DMS153 treated with DMSO at 0.1 percent for 48 hours (cell line): ENCODE measurements at regions not wholly inside any gene's neighbourhood (a gene's known extent, or its start where the extent isn't known, plus 50 kb on each side); places are given as distances from the start of the nearest gene placed in this dataset.
"Not testable (repeated sequence)": the region's sequence is repeated elsewhere in the genome, so short reads cannot be mapped to it uniquely, and the experiment has no call there.

Experiments used
- DNase-seq: peaks from one replicate; lab custom pipeline; 2025; ENCODE audit not compliant: unreplicated experiment; lab: John Stamatoyannopoulos, UW

DNA sequence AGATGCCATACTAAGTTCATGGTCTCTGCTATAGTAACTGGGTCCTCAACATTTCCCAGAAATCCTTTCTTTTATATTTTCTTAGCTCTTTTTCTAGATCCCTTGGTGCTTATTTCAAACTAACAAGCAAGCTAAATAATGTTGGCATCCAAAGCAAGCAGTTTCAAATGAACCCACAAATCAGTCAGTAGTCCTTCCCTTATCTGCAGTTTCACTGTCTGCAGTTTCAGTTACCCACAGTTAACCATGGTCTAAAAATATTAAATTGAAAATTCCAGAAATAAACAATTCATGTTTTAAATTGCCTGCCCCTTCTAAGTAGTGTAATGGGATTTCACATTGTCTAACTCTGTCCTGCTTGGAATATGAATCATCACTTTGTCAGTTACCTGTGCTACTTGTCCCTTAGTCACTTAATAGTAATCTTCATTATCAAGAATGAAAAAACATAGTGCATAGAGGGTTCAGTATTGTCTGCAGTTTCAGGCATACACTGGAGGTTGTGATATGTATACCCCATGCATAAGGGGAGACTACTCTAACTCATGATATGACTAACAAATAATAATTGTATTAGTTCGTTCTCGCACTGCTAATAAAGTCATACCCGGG, 633.7 kb downstream of the MECOM start:
- no peak for DNase-seq

DNA sequence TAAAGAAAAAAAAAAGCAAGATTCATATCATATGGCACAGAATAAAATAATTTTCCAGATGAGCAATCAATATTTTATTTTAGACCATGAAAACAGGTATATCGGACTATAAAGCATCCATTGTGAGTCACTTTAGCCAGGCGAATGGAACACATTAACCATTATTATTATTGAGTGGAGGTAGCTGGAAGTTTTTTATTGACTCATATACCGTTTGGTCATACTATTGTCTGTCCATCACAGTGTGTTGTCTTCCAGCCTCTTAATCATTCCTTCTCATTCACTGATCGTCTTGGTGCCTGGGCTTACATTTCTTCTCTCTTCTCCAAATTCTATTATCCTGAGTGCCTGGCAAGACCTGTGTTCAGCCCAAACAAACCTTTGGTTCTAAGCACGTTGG, 634.8 kb downstream of the MECOM start:
- no peak for DNase-seq

DNA sequence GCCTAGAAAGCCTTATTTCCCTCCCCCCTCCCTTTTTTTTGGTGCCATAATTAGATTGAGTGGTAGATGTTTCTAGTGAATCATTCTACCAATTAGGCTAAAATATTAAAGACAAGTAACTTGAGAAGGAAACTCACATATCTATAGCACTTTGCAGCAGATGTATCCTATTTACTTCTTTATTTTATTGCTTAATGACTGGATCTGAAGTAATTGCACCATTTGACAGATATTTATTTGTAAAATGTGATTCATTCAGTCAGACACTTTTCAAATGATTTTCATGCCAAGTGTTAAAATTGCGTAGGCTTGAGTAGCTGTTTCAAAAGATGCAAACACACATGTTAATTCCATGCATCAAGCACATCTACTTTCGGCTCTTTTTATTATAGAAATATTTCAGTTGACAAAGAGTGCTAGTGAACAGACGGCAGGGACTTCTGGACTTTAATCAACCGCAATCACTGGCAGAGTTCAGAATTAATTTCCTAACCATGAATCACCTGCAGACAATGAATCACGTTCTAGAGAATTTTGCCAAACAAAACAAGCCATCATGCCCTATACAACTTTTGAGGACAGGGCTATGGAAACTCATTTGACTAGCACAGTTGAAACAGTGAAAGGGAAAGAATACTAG, 636.8 kb downstream of the MECOM start:
- no peak for DNase-seq

DNA sequence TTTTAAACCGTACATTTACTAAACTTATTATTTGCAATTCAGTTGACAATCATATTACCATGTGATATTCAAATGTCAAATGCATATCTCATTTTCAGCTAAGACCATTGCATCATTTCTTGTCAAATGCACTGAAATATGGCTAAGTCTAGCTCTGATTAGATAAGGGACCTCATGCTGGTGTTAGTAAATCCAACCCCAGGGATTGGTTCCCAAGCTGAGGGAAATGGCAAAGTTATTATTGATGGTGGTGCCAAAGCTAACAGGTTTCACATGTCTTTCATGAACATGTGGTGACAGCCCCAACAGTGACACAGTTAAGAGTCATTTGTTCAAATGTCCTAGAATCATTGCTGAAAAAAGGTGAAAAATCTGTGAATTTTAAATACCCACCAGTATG, 641.1 kb downstream of the MECOM start:
- DNase-seq = no peak

DNA sequence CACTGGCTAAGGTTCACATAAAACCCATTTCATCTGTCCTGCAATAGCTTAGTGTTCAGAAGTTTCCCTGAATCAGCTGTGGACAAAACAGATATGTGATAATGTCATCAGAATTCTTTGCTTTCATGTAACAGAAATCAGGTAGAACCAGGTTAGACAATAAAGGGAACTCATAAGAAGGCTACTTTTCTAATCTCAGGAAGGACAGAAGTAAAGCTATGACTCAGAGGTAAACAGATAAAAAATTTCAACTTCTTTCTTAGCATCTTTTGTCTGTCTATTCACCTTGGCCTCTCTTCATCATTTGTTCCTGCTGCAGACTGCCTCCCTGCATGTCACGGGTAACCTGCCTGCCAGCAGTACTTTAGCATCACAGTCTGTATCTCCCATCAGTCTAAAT, 643.1 kb downstream of the MECOM start:
- no peak for DNase-seq

DNA sequence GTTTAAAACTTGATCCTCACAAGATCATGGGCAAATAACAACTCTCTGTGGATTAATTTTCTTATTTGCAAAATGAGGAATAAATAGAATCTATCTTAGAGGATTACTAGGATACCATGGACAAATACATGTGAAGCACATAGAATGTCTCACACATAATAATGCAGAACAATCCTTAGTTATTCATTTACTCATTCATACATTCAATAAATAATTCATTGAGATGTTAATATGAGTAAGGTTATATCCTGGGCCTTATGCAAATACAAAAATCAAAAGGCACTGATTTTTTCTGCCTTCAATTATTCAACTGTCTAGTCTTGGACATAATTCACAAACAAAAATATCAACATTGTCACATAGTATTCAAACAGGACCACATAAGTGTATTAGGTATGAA, 654.1 kb downstream of the MECOM start:
- DNase-seq = no peak

DNA sequence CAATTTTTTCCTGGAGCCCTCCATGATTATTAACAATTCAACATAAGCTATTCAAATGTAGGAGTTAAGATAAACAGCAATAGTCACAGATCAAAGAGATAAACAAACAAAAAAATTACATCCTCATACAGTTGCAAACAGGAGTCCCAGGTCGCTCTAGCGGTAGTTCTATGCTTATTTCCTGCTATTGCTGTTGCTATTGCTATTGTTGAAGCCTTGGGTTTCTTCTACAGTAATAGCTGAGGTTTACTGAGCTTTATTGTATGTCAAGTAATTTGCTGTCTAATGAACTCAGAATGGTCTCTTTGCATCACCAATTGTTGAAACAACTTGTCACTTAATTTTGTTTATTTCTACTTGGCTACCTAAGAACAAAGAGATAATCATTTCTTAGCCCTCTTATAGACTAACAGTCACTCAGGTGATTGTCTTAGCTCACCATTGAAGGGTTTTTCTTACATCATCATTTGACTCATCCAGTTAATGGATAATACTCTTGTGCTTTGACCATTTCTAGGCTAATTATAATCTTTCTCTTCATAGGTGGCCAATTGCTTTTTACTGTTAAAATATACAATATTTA, 654.6 kb downstream of the MECOM start:
- no peak for DNase-seq

DNA sequence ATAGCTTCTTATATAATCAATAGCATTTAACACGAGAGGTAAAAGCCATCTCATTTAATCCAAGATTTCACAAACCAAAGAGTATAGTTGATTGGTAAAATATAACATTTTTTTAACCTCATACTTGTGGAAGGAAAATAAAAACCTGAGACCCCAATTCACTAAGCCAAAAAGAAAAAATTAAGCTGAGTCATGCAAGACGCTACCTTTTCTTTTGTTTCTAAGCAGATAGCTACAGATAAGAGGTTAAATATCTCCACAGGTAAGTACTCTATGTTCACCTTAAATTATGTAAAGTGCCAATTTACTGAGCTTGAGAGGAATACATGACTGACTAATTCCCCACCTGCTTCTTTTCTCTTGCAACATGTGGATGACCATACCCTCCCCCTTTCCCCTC, 656.4 kb downstream of the MECOM start:
- DNase-seq = no peak

DNA sequence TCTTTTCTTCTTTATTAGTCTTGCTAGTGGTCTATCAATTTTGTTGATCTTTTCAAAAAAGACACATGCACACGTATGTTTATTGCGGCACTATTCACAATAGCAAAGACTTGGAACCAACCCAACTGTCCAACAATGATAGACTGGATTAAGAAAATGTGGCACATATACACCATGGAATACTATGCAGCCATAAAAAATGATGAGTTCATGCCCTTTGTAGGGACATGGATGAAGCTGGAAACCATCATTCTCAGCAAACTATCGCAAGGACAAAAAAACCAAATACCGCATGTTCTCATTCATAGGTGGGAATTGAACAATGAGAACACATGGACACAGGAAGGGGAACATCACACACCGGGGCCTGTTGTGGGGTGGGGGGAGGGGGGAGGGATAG, 657.1 kb downstream of the MECOM start:
- DNase-seq = not testable (repeated sequence)

DNA sequence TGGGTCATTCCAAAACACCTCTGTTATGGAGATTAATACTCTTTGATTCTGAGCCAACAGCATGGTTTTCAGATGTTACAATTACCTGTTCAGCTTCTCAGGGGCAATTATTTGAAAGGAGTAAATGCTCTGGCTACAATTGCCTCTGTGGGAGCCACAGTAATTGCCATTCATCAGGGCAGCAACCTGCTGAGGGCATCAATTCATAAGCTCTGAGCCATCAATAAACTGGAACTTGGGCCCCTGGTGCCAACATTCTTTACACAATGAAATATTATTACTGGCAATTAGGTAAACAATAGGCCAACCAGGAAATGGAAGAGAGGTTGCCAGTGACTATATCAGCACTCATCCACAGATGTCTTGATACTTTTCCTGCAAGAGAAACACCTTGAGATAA, 660.8 kb downstream of the MECOM start:
- peak; percentile 78 for DNase-seq

DNA sequence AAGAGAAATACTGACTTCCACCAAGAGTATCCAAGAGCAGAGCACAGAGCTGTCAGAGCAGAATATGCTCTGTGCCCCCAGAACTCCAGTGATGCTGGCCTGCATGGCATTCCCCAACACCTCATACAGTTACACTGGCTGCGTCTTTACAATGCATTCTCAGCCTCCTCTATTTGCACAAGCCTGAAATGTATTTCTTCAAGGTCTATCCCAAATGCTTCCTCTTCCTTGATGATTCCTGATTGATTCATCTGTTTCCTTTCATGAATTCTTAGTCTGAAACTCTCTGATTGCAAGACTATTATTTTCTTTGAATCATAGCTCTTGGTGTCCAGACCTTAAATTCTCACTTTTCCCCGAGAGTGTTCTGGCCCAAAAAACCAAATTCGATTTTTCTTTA, 664.7 kb downstream of the MECOM start:
- DNase-seq = no peak

DNA sequence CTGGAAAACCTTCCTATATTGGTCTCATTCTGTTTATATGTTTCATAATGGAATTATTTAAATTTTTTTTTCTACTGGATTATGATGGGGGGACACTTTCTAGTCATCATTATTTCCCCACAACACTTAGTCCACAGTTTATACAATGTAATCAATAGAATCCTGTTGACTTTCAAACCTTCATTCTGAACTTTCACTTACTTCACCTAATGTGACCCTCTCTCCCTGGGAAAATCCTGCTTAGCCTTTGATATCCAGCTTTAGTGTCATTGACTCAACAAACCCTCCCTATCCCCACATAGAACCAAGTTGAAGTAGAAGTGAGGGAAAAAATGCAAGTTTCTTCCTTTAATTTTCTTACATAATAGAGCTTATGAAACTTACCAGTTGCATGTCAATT, 666.0 kb downstream of the MECOM start:
- DNase-seq = no peak

DNA sequence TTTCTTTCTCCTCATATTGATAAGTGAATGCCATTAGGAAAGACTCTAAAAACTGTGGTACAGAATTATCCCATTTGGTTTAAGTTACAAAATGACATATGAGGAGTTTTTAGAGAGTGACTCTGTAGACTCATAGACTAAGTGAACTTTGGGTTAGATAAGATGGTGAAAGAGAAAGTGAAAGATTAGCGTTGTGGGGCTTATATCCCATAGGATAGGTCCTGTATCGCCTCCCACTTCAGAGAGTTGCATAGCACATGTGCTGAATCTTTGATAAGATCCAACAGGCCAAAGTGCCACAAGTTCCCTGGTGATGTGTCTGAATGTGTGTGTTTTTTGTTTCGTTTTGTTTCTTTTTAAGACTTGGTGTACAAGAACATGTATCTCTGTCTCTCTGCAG, 666.9 kb downstream of the MECOM start:
- no peak for DNase-seq

DNA sequence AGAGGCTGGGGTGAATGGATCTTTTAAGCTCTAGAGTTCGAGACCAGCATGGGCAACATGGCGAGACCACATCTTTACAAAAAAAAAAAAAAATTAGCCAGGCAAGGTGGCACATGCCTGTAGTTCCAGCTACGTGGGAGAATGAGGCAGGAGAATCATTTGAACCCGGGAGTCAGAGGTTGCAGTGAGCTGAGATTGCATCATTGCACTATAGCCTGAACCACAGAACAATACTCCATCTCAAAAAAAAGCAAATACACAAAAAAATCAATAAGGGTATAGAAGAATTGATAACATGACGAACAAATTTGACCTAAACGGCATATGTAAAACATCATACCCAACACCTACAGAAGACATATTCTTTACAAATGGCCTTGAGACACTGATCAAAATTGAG, 668.4 kb downstream of the MECOM start:
- no peak for DNase-seq

DNA sequence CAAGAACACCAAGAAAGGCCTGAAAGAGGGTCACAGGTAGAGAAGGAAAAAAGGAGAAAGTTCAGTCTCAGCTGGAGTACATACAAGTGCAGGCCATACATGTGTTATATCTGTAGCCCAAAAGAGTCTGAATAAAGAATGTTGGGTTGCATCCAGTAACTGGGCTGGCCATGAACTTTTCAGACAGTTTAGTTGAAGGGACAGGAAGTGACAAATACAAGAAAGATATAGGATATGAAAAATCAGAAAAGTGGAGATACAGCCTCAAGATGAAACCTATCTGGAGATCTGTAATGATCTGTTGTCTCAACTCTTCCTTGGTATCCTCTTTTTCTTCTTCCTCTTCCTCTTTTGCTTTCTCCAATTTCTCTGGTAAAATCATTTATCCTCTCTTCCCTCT, 671.7 kb downstream of the MECOM start:
- DNase-seq = no peak

DNA sequence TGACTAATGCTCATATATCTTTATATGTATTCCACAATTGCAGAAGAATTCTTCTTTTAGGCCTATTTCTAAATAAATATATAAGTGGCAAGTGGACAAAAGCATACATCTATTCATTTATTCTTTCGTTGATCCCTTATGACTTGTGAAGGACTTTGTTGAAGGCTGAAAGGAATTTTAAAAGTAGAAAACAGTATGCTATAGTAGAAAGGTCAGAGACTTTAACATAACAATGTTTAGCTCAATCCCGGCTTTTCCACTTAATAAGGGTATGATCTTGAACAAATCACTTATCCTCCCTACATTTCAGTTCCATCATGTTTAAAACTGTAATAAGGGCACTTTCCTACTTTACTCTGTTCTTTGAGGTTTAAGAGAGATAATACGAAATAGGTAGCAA, 672.9 kb downstream of the MECOM start:
- DNase-seq = no peak

DNA sequence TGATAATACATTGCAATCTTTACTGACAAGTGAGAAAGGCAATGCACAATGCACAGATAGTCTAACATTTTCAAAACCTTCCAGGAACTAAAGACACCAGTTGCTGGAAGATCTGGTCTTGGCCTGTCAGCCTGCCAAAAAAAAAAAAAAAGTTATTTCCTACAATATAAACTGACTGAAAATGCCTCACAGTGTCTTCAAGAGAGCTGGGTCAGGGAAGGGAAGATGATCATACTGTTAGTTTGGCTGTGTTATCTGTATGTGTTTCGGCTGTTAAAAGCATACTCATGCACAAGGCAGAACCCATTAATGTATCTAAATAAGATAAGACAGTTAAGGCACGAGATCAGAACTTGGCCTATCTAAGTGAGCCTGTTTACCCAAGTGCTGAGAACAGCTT, 673.4 kb downstream of the MECOM start:
- DNase-seq = no peak

DNA sequence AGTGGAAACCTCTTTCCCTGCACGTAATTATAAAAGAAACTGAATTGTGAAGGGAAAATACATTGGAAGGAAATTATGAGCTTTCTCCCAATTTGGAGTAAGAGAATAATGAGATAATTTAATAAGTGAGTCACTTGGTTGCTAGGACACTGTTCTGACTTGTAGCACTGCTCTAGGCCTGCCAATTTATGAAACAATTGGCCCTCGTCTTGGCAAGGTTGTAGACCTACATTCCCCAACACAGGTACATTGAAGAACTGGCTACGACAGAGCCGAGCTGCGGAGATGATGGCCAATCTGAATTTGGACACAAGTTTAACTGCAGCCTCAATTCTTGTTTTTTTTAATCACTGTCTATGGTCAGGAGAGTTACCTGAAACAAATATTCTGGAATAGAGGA, 674.1 kb downstream of the MECOM start:
- no peak for DNase-seq

DNA sequence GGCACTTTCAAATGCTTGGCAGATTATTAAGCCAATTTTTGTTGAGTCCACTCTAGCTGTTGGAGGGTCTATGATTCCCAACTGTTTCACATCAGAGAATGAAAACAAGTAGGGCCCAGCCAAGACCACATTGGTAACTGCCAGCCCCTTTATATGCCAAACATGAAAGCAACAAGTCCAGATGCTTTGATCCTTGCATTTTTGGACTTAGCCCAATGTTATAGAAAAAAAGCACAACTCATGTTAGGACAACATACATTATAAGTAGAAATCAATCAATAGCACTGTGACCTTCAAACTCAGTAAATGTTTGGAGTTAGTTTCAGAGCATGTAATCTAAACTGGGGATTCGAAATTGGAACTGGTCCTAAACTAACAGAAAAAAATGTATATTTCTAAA, 674.7 kb downstream of the MECOM start:
- DNase-seq = no peak

DNA sequence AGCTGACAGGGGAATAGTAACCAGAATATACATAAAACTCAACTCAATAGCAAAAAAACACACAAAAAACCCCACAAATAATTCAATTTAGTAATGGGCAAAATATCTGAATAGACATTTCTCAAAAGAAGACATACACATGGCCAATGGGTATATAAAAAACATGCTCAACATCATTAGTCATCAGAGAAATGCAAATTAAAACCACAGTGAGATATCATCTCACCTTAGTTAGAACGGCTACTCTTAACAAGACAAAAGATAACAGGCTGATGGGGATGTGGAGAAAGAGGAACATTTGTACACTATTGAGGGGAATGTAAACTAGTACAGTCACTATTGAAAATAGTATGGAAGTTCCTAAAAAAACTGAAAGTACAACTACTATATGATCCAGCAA, 678.6 kb downstream of the MECOM start:
- DNase-seq = no peak

DNA sequence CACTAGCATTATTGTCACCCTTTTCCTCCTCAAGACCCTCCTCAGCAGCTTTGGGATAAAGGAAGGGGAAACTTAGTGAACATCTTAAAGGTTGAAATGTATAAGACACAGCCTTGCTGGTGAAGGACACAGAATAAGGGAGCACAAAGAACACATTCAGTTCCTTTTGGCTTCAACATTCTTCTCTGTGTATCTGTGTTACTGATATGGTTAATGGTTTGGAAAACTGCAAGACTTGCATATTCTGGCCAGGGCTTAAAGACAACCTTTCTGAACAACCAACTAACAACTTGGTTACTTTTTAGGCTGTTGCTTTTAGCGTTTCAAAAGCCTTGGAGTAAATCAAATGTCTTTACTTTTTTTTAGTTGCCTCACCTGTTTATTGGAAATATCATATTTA, 680.5 kb downstream of the MECOM start:
- no peak for DNase-seq

DNA sequence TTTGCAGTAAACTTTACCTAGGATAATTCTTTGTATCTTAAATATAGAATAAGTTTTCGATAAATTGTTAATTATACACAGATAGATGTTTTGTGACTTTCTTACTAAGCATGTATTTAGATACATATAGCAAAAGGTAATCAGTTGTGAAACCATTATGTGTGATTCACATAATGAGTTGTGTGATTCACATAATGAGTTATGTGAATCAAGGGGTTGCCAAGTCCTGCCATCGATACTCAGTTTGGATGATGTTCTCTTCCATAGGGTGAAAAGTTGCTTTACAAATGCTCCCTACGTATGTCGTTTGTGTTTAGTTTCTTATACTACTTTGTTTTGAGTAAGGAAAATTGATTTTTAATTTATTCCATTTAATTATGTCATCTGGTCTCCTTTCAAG, 682.1 kb downstream of the MECOM start:
- no peak for DNase-seq
